ENCODE measurements at regions not wholly inside any gene's neighbourhood (a gene's known extent, or its start where the extent isn't known, plus 50 kb on each side); places are given as distances from the start of the nearest gene placed in this dataset.

GRCh38 chr4:24013668-24014422 is 124.0 kb upstream of the PPARGC1A start:
- ChIA-PET CTCF (no interaction called here), POLR2A (no interaction called here)
- no peaks in the 10 kb centered on the region for H3K36me3 Mint-ChIP-seq
- H3K27ac Mint-ChIP-seq = no peak overlapping the region
- no peaks in the 10 kb centered on the region for H3K9me3 Mint-ChIP-seq
- no peak for DNase-seq
- intact Hi-C loops (cut with micrococcal nuclease) = no loop called here
- no peak overlapping the region for H3K4me3 Mint-ChIP-seq
- no peaks in the 10 kb centered on the region for H3K27me3 Mint-ChIP-seq
- no peaks in the 10 kb centered on the region for H3K4me1 Mint-ChIP-seq (ENCODE audit: low read depth)

- no peaks in the 10 kb centered on the region for H3K36me3 Mint-ChIP-seq
- CTCF ChIA-PET = no interaction called here
- no peaks in the 10 kb centered on the region for H3K4me1 Mint-ChIP-seq (ENCODE audit: low read depth)
These were observed 121.1 kb upstream of the PPARGC1A start for GRCh38 chr4:24010994-24011393.

GRCh38 chr4:24010573-24010972 is 120.7 kb upstream of the PPARGC1A start:
- H3K4me3 Mint-ChIP-seq = no peak overlapping the region
- CTCF ChIA-PET = no interaction called here
- no peak for DNase-seq

More at GRCh38 chr4:24010994-24011393, 121.1 kb upstream of the PPARGC1A start:
- Mint-ChIP-seq H3K27me3 (no peaks in the 10 kb centered on the region), H3K9me3 (no peaks in the 10 kb centered on the region), H3K4me3 (no peak overlapping the region), H3K27ac (no peak overlapping the region)
- DNase-seq = no peak
- POLR2A ChIA-PET = no interaction called here
- intact Hi-C loops (cut with micrococcal nuclease) = no loop called here

GRCh38 chr4:24007860-24008261 is 118.0 kb upstream of the PPARGC1A start:
- ChIA-PET POLR2A (no interaction called here), CTCF (interaction anchor here (0.8 kb wide), 1 partner anchor 15 kb away, joined by 3 read pairs; no protein-coding TSS in a partner anchor)
- peaks cover 3% of the 10 kb centered on the region for H3K27me3 Mint-ChIP-seq
- peaks cover 2% of the 10 kb centered on the region for H3K9me3 Mint-ChIP-seq
- DNase-seq = no peak
- no peaks in the 10 kb centered on the region for H3K4me1 Mint-ChIP-seq (ENCODE audit: low read depth)
- H3K27ac Mint-ChIP-seq = no peak overlapping the region
- H3K4me3 Mint-ChIP-seq = no peak overlapping the region
- no peaks in the 10 kb centered on the region for H3K36me3 Mint-ChIP-seq
- intact Hi-C loops (cut with micrococcal nuclease) = no loop called here

More at GRCh38 chr4:24010573-24010972, 120.7 kb upstream of the PPARGC1A start:
- Mint-ChIP-seq H3K27me3 (peaks cover under 1% of the 10 kb centered on the region), H3K9me3 (peaks cover under 1% of the 10 kb centered on the region), H3K4me1 (ENCODE audit: low read depth) (no peaks in the 10 kb centered on the region), H3K27ac (no peak overlapping the region), H3K36me3 (no peaks in the 10 kb centered on the region)
- intact Hi-C loops (cut with micrococcal nuclease) = no loop called here
- POLR2A ChIA-PET = no interaction called here

- intact Hi-C loops (cut with micrococcal nuclease) = no loop called here
- CTCF ChIA-PET = no interaction called here
- Mint-ChIP-seq H3K4me3 (no peak overlapping the region), H3K27ac (no peak overlapping the region), H3K36me3 (no peaks in the 10 kb centered on the region), H3K4me1 (ENCODE audit: low read depth) (no peaks in the 10 kb centered on the region), H3K9me3 (peaks cover 2% of the 10 kb centered on the region), H3K27me3 (peaks cover 5% of the 10 kb centered on the region)
- POLR2A ChIA-PET = interaction anchor here (0.6 kb wide), 1 partner anchor 179 kb away, joined by 3 read pairs; no protein-coding TSS in a partner anchor
- no peak for DNase-seq
These were observed 116.4 kb upstream of the PPARGC1A start for GRCh38 chr4:24006269-24006668.

GRCh38 chr4:24003926-24004325 is 114.1 kb upstream of the PPARGC1A start:
- H3K4me1 Mint-ChIP-seq (ENCODE audit: low read depth) = no peaks in the 10 kb centered on the region
- POLR2A ChIA-PET = no interaction called here
- peaks cover 5% of the 10 kb centered on the region for H3K27me3 Mint-ChIP-seq
- DNase-seq = no peak
- peaks cover 2% of the 10 kb centered on the region for H3K9me3 Mint-ChIP-seq
- no peak overlapping the region for H3K27ac Mint-ChIP-seq
- CTCF ChIA-PET = no interaction called here
- no peak overlapping the region for H3K4me3 Mint-ChIP-seq
- no peaks in the 10 kb centered on the region for H3K36me3 Mint-ChIP-seq
- intact Hi-C loops (cut with micrococcal nuclease) = no loop called here

- Mint-ChIP-seq H3K4me3 (no peak overlapping the region), H3K27ac (no peak overlapping the region)
- CTCF ChIA-PET = no interaction called here
These were observed 113.6 kb upstream of the PPARGC1A start for GRCh38 chr4:24003496-24003895.

GRCh38 chr4:24002330-24002966 is 112.6 kb upstream of the PPARGC1A start:
- ChIA-PET POLR2A (no interaction called here), CTCF (no interaction called here)
- Mint-ChIP-seq H3K4me3 (no peak overlapping the region), H3K4me1 (ENCODE audit: low read depth) (no peaks in the 10 kb centered on the region), H3K9me3 (peaks cover 2% of the 10 kb centered on the region), H3K36me3 (no peaks in the 10 kb centered on the region), H3K27me3 (peaks cover 5% of the 10 kb centered on the region), H3K27ac (no peak overlapping the region)
- DNase-seq = no peak
- intact Hi-C loops (cut with micrococcal nuclease) = no loop called here

More at GRCh38 chr4:24003496-24003895, 113.6 kb upstream of the PPARGC1A start:
- peaks cover 2% of the 10 kb centered on the region for H3K9me3 Mint-ChIP-seq
- no peaks in the 10 kb centered on the region for H3K4me1 Mint-ChIP-seq (ENCODE audit: low read depth)
- H3K36me3 Mint-ChIP-seq = no peaks in the 10 kb centered on the region
- peaks cover 5% of the 10 kb centered on the region for H3K27me3 Mint-ChIP-seq
- POLR2A ChIA-PET = no interaction called here
- intact Hi-C loops (cut with micrococcal nuclease) = no loop called here
- no peak for DNase-seq

GRCh38 chr4:24001486-24002329 is 111.9 kb upstream of the PPARGC1A start:
- Mint-ChIP-seq H3K27me3 (peaks cover 5% of the 10 kb centered on the region), H3K4me3 (no peak overlapping the region), H3K36me3 (no peaks in the 10 kb centered on the region), H3K4me1 (ENCODE audit: low read depth) (no peaks in the 10 kb centered on the region), H3K9me3 (peaks cover 2% of the 10 kb centered on the region), H3K27ac (no peak overlapping the region)
- ChIA-PET CTCF (no interaction called here), POLR2A (no interaction called here)
- DNase-seq = no peak
- intact Hi-C loops (cut with micrococcal nuclease) = no loop called here

GRCh38 chr4:24000470-24000831 is 110.6 kb upstream of the PPARGC1A start:
- POLR2A ChIA-PET = no interaction called here
- Mint-ChIP-seq H3K27me3 (peaks cover 4% of the 10 kb centered on the region), H3K36me3 (no peaks in the 10 kb centered on the region), H3K4me1 (ENCODE audit: low read depth) (no peaks in the 10 kb centered on the region), H3K27ac (no peak overlapping the region), H3K4me3 (no peak overlapping the region), H3K9me3 (peaks cover under 1% of the 10 kb centered on the region)
- intact Hi-C loops (cut with micrococcal nuclease) = no loop called here
- DNase-seq = no peak
- CTCF ChIA-PET = no interaction called here

- Mint-ChIP-seq H3K4me3 (no peak overlapping the region), H3K36me3 (no peaks in the 10 kb centered on the region), H3K27me3 (peaks cover 3% of the 10 kb centered on the region), H3K9me3 (no peaks in the 10 kb centered on the region), H3K4me1 (ENCODE audit: low read depth) (no peaks in the 10 kb centered on the region), H3K27ac (no peak overlapping the region)
- no peak for DNase-seq
- ChIA-PET POLR2A (no interaction called here), CTCF (no interaction called here)
- intact Hi-C loops (cut with micrococcal nuclease) = no loop called here
These were observed 110.0 kb upstream of the PPARGC1A start for GRCh38 chr4:23999714-24000469.

GRCh38 chr4:23993373-23993772 is 103.5 kb upstream of the PPARGC1A start:
- Mint-ChIP-seq H3K4me3 (no peak overlapping the region), H3K27me3 (no peaks in the 10 kb centered on the region)
- CTCF ChIA-PET = interaction anchor here (0.7 to 1.2 kb wide), 2 partner anchors 15 to 16 kb away, joined by 3 read pairs; no protein-coding TSS in a partner anchor

More at GRCh38 chr4:23993373-23993772, 103.5 kb upstream of the PPARGC1A start:
- Mint-ChIP-seq H3K36me3 (no peaks in the 10 kb centered on the region), H3K27ac (no peak overlapping the region), H3K9me3 (no peaks in the 10 kb centered on the region), H3K4me1 (ENCODE audit: low read depth) (no peaks in the 10 kb centered on the region)
- POLR2A ChIA-PET = no interaction called here
- intact Hi-C loops (cut with micrococcal nuclease) = no loop called here
- no peak for DNase-seq

Measured in activated CD4-positive, alpha-beta memory T cell treated with anti-CD3 and anti-CD28 coated beads for 36 hours (primary cell).